PC-3 (cell line): ENCODE measurements at regions not wholly inside any gene's neighbourhood (a gene's known extent, or its start where the extent isn't known, plus 50 kb on each side); places are given as distances from the start of the nearest gene placed in this dataset.

Experiments used
- CTCF ChIP-seq: fragments of 300-600 bp; sonication (generic); conservative IDR thresholded peaks from 2 replicates; pipeline ENCODE4 v1.5.1; 2017; ENCODE audit warnings: antibody characterized with exemption, low read depth, mild to moderate bottlenecking, low read length
- EZH2 ChIP-seq: fragments of 300-600 bp; sonication (generic); IDR thresholded peaks from one replicate; pipeline ENCODE4 v1.6.1; 2017; ENCODE audit warnings: antibody characterized with exemption, mild to moderate bottlenecking, low read length; ENCODE audit not compliant: unreplicated experiment
- EZH2phosphoT487 ChIP-seq: fragments of 300-600 bp; sonication (generic); IDR thresholded peaks from 2 replicates; pipeline ENCODE4 v1.6.1; 2018; ENCODE audit warnings: mild to moderate bottlenecking, antibody characterized with exemption, low read length, borderline replicate concordance

- TF ChIP-seq CTCF (no peak), EZH2 (no peak), EZH2phosphoT487 (no peak)
These were observed 483.6 kb downstream of the GADD45G start for GRCh38 chr9:90088434-90088833.
